ENCODE measurements at regions not wholly inside any gene's neighbourhood (a gene's known extent, or its start where the extent isn't known, plus 50 kb on each side); places are given as distances from the start of the nearest gene placed in this dataset.

DNA sequence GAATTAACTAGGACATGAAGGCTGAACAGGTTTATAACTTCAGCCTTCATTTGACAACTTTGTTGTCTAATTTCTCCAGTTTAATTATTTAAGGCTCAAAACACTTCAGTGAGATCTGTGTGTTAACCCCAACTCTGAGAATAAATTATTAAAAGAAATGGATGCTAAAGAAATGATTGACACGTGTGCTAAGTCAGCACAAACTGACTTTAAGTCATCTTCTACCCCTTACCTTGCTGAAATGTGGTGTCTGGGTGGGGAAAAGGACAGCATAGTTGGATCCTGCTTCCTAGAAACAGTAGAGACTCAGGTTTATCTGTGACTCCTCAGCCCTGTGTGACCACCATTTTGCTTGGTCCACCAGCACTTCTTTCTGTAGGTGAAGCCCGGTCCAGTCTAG, 324.8 kb upstream of the NPSR1 start:
- H3K4me3 ChIP-seq (replicated peaks; ENCODE audit: insufficient read depth, low read length): no peak overlapping the region
- no peaks in the 10 kb centered on the region for H3K27me3 ChIP-seq (ENCODE audit: insufficient read depth, poor library complexity, severe bottlenecking)
- no peak overlapping the region for H3K27ac ChIP-seq (replicated peaks)
- TF ChIP-seq CTCF (IDR thresholded peaks at IDR 0.05; ENCODE audit: insufficient read depth, low read length): no peak
- TF ChIP-seq POLR2AphosphoS5 (IDR thresholded peaks at IDR 0.05; ENCODE audit: low read depth): no peak
- no peak for TF ChIP-seq REST (IDR thresholded peaks at IDR 0.05; ENCODE audit: insufficient replicate concordance, low read depth)
- no peak for TF ChIP-seq GABPA (IDR thresholded peaks at IDR 0.05; ENCODE audit: low read depth)
- TF ChIP-seq SPI1 (IDR thresholded peaks at IDR 0.05; ENCODE audit: borderline replicate concordance, low read depth): no peak
- DNase-seq (ENCODE audit: low read depth in 1 of 2, low spot score in 1 of 2): no peak

- Histone ChIP-seq H3K4me3 (replicated peaks; ENCODE audit: insufficient read depth, low read length) (no peak overlapping the region), H3K27ac (replicated peaks) (no peak overlapping the region), H3K27me3 (ENCODE audit: insufficient read depth, poor library complexity, severe bottlenecking) (no peaks in the 10 kb centered on the region)
- DNase-seq (ENCODE audit: low read depth in 1 of 2, low spot score in 1 of 2): no peak
- TF ChIP-seq POLR2AphosphoS5 (IDR thresholded peaks at IDR 0.05; ENCODE audit: low read depth) (no peak), SPI1 (IDR thresholded peaks at IDR 0.05; ENCODE audit: borderline replicate concordance, low read depth) (no peak), REST (IDR thresholded peaks at IDR 0.05; ENCODE audit: insufficient replicate concordance, low read depth) (no peak), GABPA (IDR thresholded peaks at IDR 0.05; ENCODE audit: low read depth) (no peak), CTCF (IDR thresholded peaks at IDR 0.05; ENCODE audit: insufficient read depth, low read length) (no peak)
Measured at GRCh38 chr7:34333925-34334324, 324.1 kb upstream of the NPSR1 start.

GRCh38 chr7:34337163-34337562, 320.9 kb upstream of the NPSR1 start:
- no peak overlapping the region for H3K4me3 ChIP-seq (replicated peaks; ENCODE audit: insufficient read depth, low read length)
- H3K27me3 ChIP-seq (ENCODE audit: insufficient read depth, poor library complexity, severe bottlenecking): no peaks in the 10 kb centered on the region
- no peak for DNase-seq (ENCODE audit: low read depth in 1 of 2, low spot score in 1 of 2)
- TF ChIP-seq POLR2AphosphoS5 (IDR thresholded peaks at IDR 0.05; ENCODE audit: low read depth): no peak
- TF ChIP-seq REST (IDR thresholded peaks at IDR 0.05; ENCODE audit: insufficient replicate concordance, low read depth): no peak
- no peak for TF ChIP-seq SPI1 (IDR thresholded peaks at IDR 0.05; ENCODE audit: borderline replicate concordance, low read depth)
- no peak for TF ChIP-seq CTCF (IDR thresholded peaks at IDR 0.05; ENCODE audit: insufficient read depth, low read length)
- TF ChIP-seq GABPA (IDR thresholded peaks at IDR 0.05; ENCODE audit: low read depth): no peak
- no peak overlapping the region for H3K27ac ChIP-seq (replicated peaks)

Measured in HL-60 (cell line).